Left ventricle myocardium inferior (tissue), 1 donor: ENCODE measurements at regions not wholly inside any gene's neighbourhood (a gene's known extent, or its start where the extent isn't known, plus 50 kb on each side); places are given as distances from the start of the nearest gene placed in this dataset.

ENCODE experiments used
- DNase-seq: peaks from one replicate; pipeline ENCODE4 v3.0.0-alpha.2; 2020
- H3K27ac ChIP-seq: fragments of 200-600 bp; replicated peaks from 2 replicates; pipeline ENCODE4 v1.8.0; 2021
- H3K27me3 ChIP-seq: fragments of 200-600 bp; 2 replicates; pipeline ENCODE4 v1.8.0; 2021; ENCODE audit warnings: low read depth
- H3K36me3 ChIP-seq: fragments of 200-600 bp; 2 replicates; pipeline ENCODE4 v1.8.0; 2021
- H3K4me1 ChIP-seq: fragments of 200-600 bp; 2 replicates; pipeline ENCODE4 v1.8.0; 2021
- H3K4me3 ChIP-seq: fragments of 200-600 bp; 2 replicates; pipeline ENCODE4 v1.8.0; 2021; ENCODE audit warnings: mild to moderate bottlenecking, moderate library complexity
- H3K9me3 ChIP-seq: fragments of 200-600 bp; replicated peaks from 2 replicates; pipeline ENCODE4 v1.8.0; 2021
- intact Hi-C: fragments of 100-400 bp; cut with micrococcal nuclease; formaldehyde crosslinking; loops from one replicate; pipeline ENCODE4 v1.11.0; 2022
- TF ChIP-seq, protein P1 (sequence below): fragments of 200-600 bp; IDR thresholded peaks from 2 replicates; pipeline ENCODE4 v1.8.0; 2021; ENCODE audit warnings: antibody characterized with exemption, mild to moderate bottlenecking, borderline replicate concordance
- donor health status: DM: no; HTN: yes; CAD: no; lungs with severe emphysema.

DNA sequence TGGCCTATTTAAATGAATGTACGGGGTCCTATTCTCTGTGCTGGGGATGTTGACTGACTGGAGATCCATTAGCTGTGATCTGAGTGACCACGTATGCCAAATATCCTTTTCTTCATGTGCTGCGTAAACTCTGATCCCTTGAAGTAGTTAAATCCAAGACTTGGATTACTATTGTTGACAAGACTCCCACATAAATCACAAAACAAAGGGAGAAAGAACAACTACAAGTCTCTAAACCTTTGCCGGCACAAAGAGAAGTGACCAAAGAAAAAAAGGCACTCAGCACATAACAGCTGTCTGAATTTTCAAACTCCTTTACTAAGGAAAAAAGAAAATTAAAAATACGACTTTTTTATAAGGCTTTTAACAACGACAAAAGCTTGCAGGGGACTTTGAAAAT, 559.9 kb upstream of the CDH8 start:
- Histone ChIP-seq H3K4me3 (no peak overlapping the region), H3K27ac (no peak overlapping the region), H3K36me3 (no peaks in the 10 kb centered on the region), H3K27me3 (no peaks in the 10 kb centered on the region), H3K9me3 (no peaks in the 10 kb centered on the region), H3K4me1 (no peaks in the 10 kb centered on the region)
- no peak for DNase-seq
- TF ChIP-seq, protein P1, sequence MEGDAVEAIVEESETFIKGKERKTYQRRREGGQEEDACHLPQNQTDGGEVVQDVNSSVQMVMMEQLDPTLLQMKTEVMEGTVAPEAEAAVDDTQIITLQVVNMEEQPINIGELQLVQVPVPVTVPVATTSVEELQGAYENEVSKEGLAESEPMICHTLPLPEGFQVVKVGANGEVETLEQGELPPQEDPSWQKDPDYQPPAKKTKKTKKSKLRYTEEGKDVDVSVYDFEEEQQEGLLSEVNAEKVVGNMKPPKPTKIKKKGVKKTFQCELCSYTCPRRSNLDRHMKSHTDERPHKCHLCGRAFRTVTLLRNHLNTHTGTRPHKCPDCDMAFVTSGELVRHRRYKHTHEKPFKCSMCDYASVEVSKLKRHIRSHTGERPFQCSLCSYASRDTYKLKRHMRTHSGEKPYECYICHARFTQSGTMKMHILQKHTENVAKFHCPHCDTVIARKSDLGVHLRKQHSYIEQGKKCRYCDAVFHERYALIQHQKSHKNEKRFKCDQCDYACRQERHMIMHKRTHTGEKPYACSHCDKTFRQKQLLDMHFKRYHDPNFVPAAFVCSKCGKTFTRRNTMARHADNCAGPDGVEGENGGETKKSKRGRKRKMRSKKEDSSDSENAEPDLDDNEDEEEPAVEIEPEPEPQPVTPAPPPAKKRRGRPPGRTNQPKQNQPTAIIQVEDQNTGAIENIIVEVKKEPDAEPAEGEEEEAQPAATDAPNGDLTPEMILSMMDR: no peak
- intact Hi-C loops: no loop called here

DNA sequence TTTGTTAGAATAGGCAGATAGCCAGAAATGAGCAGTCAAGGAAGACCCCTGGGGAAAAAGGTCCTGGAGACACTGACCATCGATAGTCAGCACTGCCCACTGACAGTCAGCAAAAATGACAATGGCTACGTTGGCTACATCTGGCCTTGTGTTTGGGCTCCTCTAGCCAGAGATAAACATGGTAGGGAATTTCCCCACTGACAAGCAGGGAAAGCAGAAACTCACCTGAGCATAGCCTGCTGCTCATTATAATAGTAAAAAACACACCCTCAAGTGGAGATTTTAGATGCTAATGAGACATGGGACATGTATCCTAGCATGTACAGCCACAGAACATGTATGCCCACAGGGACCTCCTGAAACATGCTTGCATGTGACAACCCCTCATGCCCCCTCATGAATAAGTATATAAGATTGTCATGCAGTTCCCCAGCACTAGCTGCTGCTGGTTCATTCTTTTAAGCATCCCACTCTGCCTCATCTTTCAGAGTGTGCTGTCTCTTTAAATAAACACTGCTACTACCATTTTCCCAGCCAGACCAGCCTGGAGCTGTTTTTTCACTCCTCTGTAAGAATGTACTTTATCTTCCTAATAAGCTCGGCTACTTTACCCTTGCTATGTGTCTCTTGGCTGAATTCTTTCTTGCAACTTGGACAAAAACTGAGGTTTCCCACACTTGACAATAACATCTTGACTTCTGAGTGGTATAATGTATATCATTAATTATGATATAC, 550.1 kb upstream of the CDH8 start:
- H3K36me3 ChIP-seq: no peaks in the 10 kb centered on the region

DNA sequence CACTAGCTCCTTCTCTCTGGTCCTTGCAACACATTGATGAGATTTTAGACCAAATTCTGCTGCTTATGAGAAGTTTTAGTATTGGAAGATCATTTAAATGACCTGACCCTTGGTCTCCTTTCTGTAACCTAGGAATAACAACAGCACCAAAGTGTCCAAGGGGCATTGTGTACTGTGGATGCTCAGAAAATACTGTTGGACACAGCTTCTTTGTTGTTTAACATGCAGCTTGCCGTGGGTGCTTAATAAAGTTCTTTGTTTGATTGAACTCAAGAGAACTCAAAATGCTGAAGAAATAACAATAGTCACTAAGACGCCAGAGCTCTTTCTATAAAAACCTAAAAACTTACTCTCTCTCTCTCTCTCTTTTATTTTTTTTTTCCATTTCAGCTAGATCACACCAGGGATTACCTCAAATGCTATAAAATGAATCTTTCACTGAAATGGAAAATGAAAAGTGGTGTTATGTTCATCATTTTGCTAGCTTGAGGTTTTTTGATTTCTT, 548.9 kb upstream of the CDH8 start:
- DNase-seq: no peak
- intact Hi-C loops: no loop called here
- H3K4me1 ChIP-seq: no peaks in the 10 kb centered on the region
- H3K4me3 ChIP-seq: no peak overlapping the region
- no peak overlapping the region for H3K27ac ChIP-seq
- TF ChIP-seq, protein P1: no peak
- H3K36me3 ChIP-seq: no peaks in the 10 kb centered on the region
- H3K9me3 ChIP-seq: peaks cover 5% of the 10 kb centered on the region
- H3K27me3 ChIP-seq: no peaks in the 10 kb centered on the region

More for the DNA sequence above, 550.1 kb upstream of the CDH8 start:
- TF ChIP-seq, protein P1: no peak
- H3K9me3 ChIP-seq: peaks cover 5% of the 10 kb centered on the region
- DNase-seq: no peak
- intact Hi-C loops: no loop called here
- no peak overlapping the region for H3K27ac ChIP-seq
- no peaks in the 10 kb centered on the region for H3K27me3 ChIP-seq
- no peak overlapping the region for H3K4me3 ChIP-seq
- H3K4me1 ChIP-seq: no peaks in the 10 kb centered on the region

DNA sequence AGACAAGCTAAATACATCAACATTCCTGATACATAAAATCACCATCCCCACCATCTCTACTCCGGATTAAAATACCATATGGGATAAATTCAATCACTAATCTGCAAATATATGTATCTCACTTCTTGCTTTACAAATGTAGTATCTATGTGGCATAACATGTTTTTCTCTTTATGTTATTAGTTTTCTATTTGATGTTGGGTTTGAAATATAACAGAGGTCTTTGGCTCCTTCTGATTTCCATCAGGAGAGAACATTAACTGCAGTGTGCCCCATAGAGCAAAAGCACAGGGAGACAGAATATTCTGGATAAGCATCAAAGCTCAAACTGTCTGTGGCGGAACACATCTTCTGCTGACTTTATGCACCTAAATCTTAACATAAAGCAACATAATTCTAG, 547.2 kb upstream of the CDH8 start:
- H3K27me3 ChIP-seq: no peaks in the 10 kb centered on the region
- H3K27ac ChIP-seq: no peak overlapping the region
- peaks cover 5% of the 10 kb centered on the region for H3K9me3 ChIP-seq
- no peak overlapping the region for H3K4me3 ChIP-seq
- DNase-seq: no peak
- TF ChIP-seq, protein P1: no peak
- intact Hi-C loops: no loop called here
- no peaks in the 10 kb centered on the region for H3K36me3 ChIP-seq
- H3K4me1 ChIP-seq: no peaks in the 10 kb centered on the region

DNA sequence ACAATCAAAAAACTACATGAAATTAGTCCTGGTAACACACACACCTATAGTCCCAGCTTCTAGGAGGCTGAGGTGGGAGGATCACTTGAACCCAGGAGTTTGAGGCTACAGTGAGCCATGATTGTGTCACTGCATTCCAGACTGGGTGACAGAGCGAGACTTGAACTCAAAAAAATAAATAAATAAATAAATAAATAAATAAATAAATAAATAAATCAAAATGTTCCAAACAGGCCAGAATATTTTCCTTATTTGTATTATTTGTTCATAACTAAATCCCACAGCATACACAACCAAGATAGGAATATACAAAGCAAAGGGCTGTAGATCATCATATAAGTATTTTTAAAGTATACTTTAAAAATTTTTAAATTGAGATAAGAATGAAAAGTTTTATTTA, 537.2 kb upstream of the CDH8 start:
- Histone ChIP-seq H3K36me3 (no peaks in the 10 kb centered on the region), H3K4me1 (no peaks in the 10 kb centered on the region), H3K9me3 (no peaks in the 10 kb centered on the region), H3K4me3 (no peak overlapping the region), H3K27me3 (no peaks in the 10 kb centered on the region), H3K27ac (no peak overlapping the region)
- DNase-seq: no peak
- TF ChIP-seq, protein P1: no peak
- intact Hi-C loops: no loop called here
